Prostate gland (tissue), 2 donors: ENCODE measurements at regions not wholly inside any gene's neighbourhood (a gene's known extent, or its start where the extent isn't known, plus 50 kb on each side); places are given as distances from the start of the nearest gene placed in this dataset.

ENCODE experiments used
- CTCF ChIP-seq, 4 experiments: fragments of 200-600 bp in 2 of 4; fragments of 450-650 bp in 2 of 4; sonication (generic) in 2 of 4; IDR thresholded peaks; 1 replicate in 3 of 4; 2 replicates in 1 of 4; pipeline ENCODE4 v1.5.1; 2016 to 2019; ENCODE audit warnings: antibody characterized with exemption in 4 of 4, mild to moderate bottlenecking in 2 of 4, moderate library complexity in 2 of 4
- POLR2A ChIP-seq: fragments of 450-650 bp; IDR thresholded peaks from one replicate; pipeline ENCODE4 v1.6.1; 2016; ENCODE audit warnings: antibody characterized with exemption, mild to moderate bottlenecking

GRCh38 chr9:75429531-75430475 lies 341.5 kb downstream of the OSTF1 start:
- TF ChIP-seq CTCF (IDR thresholded peaks at IDR 0.05) (no peak), POLR2A (no peak)
